UCSD-AML1 (cell line): ENCODE measurements at regions not wholly inside any gene's neighbourhood (a gene's known extent, or its start where the extent isn't known, plus 50 kb on each side); places are given as distances from the start of the nearest gene placed in this dataset.

Experiments
- DNase-seq: peaks from one replicate; lab custom pipeline; 2025; ENCODE audit not compliant: unreplicated experiment; lab: John Stamatoyannopoulos, UW

DNA sequence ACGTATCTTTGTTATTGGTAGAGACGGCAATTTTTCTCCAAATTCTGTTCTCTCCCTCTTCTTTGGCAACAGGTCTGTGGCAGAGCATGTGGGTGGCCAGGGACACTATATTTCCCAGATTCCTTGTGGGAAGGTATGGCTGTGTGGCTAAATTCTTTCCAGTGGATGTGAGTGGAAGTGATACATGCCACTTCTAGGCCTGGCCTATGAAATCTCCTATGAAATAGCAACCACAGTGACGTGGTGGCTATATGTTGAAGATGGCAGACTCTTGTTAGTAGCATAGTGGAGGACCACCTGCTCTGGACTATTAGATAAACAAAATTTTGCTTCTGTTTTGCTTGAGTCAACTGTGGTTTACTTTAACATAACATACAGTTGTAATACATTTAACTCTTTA lies 243.3 kb downstream of the IL20RB start:
- DNase-seq: no peak

- DNase-seq: no peak
Measured at GRCh38 chr3:137202941-137203340, 245.2 kb downstream of the IL20RB start.

DNA sequence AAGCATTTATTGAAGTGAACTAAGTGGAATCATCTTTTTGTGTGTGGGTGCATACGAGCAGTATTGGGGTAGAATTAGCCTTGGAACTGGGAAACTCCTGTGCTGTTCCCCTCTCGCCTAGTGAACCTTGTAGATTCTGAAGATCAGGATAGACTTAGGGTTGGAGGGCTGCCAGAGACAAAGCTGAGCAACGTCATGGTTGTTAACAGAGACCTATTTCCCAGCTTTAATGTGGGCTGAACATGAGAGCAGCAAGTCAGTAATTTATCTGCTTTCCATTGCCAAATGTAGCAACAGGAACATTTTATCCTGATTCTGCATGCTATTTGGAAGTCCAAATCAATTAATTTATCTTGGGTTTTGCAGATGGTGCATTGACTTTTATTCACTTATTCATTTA lies 246.6 kb downstream of the IL20RB start:
- DNase-seq: no peak

DNA sequence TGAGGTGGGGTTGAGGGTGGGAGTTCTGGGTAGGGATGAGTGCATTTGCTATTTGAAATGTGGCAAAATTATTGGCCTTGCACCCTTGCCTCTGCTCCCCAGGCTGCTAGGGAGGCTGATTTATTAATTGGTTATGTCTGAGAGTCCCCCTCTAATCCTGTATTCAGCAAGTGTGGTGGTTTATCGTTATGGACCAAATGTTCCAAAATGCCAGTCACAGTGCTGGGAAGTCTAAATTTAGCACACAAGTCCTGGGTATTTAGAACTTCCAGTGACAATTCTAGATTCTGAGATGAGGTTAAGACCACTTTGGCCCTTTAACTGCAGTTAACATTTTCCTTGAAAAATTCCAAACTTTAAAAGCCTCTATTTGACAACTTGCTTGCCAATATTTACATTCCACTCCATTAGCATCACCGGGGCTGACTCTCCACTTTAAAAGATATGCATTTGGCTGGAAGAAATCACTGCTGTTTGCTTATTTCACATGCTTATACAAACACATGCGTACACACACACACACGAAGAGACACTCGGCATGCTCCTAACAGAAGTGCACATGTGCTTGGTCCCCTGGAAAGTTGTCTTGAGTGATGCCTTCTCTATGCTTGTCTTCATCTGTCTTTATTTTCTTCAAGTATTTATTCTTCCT lies 247.7 kb downstream of the IL20RB start:
- no peak for DNase-seq

- no peak for DNase-seq
Measured at GRCh38 chr3:137207616-137208015, 249.8 kb downstream of the IL20RB start.

- DNase-seq: no peak
Measured at GRCh38 chr3:137217733-137218132, 259.9 kb downstream of the IL20RB start.

GRCh38 chr3:137219801-137220445 lies 262.1 kb downstream of the IL20RB start:
- DNase-seq: no peak

GRCh38 chr3:137222736-137223225 lies 265.0 kb downstream of the IL20RB start:
- DNase-seq: no peak

DNA sequence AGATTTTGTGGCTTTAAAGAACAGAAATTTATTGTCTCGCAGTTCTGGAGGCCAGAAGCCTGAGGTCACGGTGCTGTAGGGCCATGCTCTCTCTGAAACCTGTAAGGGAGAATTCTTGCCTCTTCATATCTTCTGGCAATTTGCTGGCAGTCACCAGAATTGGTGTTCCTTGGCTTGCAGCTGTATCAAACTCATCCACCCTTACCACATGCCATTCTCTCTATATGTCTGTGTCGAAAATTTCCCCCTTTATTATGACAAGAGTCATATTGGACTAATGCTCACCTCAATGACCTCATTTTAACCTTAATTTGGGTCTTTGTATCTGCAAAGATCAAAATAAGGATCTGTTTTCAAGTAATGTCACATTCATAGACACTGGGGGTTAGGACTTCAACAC lies 266.7 kb downstream of the IL20RB start:
- DNase-seq: no peak

GRCh38 chr3:137242836-137243400 lies 285.1 kb downstream of the IL20RB start:
- DNase-seq: no peak

DNA sequence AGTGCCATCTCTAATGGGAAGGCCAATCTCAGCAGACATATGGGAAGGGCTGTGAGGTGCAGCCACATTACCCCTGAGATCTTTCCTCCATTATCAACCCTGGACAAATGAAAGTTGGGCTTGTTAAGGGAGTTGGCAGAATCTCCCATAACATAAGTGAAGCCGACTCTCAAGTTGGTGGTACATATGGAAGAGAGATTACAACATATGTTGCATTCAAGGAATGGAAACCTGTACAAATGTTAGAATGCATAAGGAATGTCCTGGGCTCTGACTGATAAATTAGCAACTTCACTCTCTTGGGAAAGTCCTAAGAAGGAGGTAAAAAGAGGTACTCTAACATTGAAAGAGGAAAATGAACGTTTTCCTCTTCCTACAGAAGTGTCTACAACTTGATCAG lies 288.7 kb downstream of the IL20RB start:
- DNase-seq: no peak

GRCh38 chr3:137249311-137249940 lies 291.6 kb downstream of the IL20RB start:
- DNase-seq: no peak

DNA sequence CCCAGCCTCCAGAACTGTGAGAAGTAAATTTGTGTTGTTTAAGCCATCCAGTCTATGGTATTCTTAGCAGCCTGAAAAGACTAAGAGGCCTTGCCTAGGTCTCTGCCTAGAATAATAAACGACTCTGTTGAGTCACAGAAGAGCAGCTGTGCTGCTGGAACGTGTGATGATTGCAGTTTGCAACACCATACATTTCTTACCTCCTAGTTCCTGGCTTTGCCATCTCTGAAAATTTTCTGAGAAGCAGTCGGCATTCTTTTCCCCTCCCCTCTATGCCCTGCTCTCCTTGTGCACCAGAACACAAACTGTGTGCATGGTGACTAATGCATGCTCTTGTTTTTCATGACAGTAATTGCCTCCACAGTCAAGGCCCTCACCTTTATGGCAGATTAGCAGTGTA lies 301.3 kb downstream of the IL20RB start:
- DNase-seq: no peak

- DNase-seq: no peak
Measured at GRCh38 chr3:137259701-137260100, 301.9 kb downstream of the IL20RB start.

- DNase-seq: no peak
Measured at GRCh38 chr3:137264071-137264820, 306.5 kb downstream of the IL20RB start.

- DNase-seq: no peak
Measured at GRCh38 chr3:137264843-137265330, 307.1 kb downstream of the IL20RB start.

DNA sequence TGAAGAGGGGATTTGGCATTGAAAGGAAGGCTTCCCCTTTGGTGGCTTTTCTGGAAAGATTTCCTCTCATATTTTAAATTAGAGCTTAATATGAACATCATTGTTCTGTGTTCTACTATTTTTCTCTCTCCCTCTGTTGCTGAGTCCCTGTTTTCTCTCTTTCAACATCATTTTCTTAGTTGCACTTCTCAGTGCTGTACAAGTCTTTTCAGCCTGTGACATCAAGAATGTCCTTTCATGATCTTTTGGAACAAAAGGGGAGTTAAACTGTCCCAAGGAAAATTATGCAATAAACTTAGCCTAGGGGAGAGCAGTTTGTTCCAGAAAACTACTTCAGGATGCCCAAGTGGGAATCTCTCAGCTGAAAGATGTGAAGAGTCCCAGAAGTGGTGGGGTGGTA lies 325.1 kb downstream of the IL20RB start:
- no peak for DNase-seq

DNA sequence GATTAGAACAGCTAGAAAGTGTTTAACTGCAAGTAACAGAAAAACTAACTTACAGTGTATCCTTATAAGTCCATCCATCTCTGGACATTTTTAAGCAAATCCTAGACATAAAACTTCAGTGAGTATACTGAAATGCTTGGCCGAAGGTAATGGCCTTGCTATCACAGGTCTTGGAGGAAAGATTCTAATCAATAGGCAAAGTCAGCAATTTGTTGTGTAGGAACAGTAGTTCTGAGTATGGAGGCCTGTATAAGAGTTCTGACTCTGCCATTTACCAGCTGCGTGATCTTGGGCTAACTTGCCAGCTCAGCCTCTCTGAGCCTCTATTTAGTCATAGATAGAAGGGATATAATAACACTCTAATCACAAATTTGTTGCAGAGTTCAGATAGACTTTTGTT lies 328.1 kb downstream of the IL20RB start:
- no peak for DNase-seq

DNA sequence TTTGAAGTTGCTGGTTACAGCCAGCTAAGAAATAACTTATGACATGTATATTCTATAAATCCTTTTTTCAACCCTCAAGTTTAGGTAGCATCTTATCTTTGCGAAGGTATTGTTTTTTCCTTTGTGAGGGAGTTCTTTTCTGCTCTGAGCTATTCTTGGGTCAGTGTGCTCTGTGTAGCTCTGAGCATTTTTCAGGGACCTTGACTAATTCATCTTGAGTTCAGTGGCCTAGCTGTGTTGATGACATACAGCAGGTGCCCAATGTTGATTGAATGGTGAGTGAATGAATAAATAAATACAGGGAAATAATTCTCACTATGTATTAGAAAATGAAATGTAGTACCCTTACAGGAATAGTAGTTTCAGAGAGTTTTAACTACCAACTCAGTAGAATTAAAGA lies 335.3 kb downstream of the IL20RB start:
- no peak for DNase-seq

- DNase-seq: no peak
Measured at GRCh38 chr3:137294139-137294538, 336.4 kb downstream of the IL20RB start.

GRCh38 chr3:137294839-137295238 lies 337.1 kb downstream of the IL20RB start:
- no peak for DNase-seq
